ENCODE measurements at regions not wholly inside any gene's neighbourhood (a gene's known extent, or its start where the extent isn't known, plus 50 kb on each side); places are given as distances from the start of the nearest gene placed in this dataset.
"Not testable (repeated sequence)": the region's sequence is repeated elsewhere in the genome, so short reads cannot be mapped to it uniquely, and the experiment has no call there.

- H3K4me3 ChIP-seq (ENCODE audit: low read length) = not testable (repeated sequence)
These were observed 279.9 kb downstream of the PLS3 start for GRCh38 chrX:115840729-115841409.

- not testable (repeated sequence) for H3K4me3 ChIP-seq (ENCODE audit: low read length)
These were observed 290.0 kb downstream of the PLS3 start for GRCh38 chrX:115850986-115851385.

- not testable (repeated sequence) for H3K4me3 ChIP-seq (ENCODE audit: low read length)
These were observed 292.3 kb downstream of the PLS3 start for GRCh38 chrX:115853260-115853659.

GRCh38 chrX:115881170-115881569, 289.4 kb upstream of the AGTR2 start:
- not testable (repeated sequence) for H3K4me3 ChIP-seq (ENCODE audit: low read length)

- H3K4me3 ChIP-seq (ENCODE audit: low read length) = not testable (repeated sequence)
These were observed 286.4 kb upstream of the AGTR2 start for GRCh38 chrX:115884121-115884520.

GRCh38 chrX:115888041-115888440, 282.5 kb upstream of the AGTR2 start:
- not testable (repeated sequence) for H3K4me3 ChIP-seq (ENCODE audit: low read length)

GRCh38 chrX:115888519-115888918, 282.0 kb upstream of the AGTR2 start:
- not testable (repeated sequence) for H3K4me3 ChIP-seq (ENCODE audit: low read length)

- H3K4me3 ChIP-seq (ENCODE audit: low read length) = no peak overlapping the region
- TF ChIP-seq ZNF274 (IDR thresholded peaks at IDR 0.05; ENCODE audit: low read depth, low read length) = no peak
These were observed 281.2 kb upstream of the AGTR2 start for GRCh38 chrX:115889121-115889890.

- H3K4me3 ChIP-seq (ENCODE audit: low read length) = no peak overlapping the region
- no peak for TF ChIP-seq ZNF274 (IDR thresholded peaks at IDR 0.05; ENCODE audit: low read depth, low read length)
These were observed 278.4 kb upstream of the AGTR2 start for GRCh38 chrX:115892056-115892708.

- H3K4me3 ChIP-seq (ENCODE audit: low read length) = no peak overlapping the region; the same call in 1 of the 2 replicates
- no peak for TF ChIP-seq ZNF274 (IDR thresholded peaks at IDR 0.05; ENCODE audit: low read depth, low read length)
These were observed 277.5 kb upstream of the AGTR2 start for GRCh38 chrX:115892787-115893671.

GRCh38 chrX:115894087-115894486, 276.5 kb upstream of the AGTR2 start:
- H3K4me3 ChIP-seq (ENCODE audit: low read length) = no peak overlapping the region

GRCh38 chrX:115895678-115896329, 274.7 kb upstream of the AGTR2 start:
- no peak for TF ChIP-seq ZNF274 (IDR thresholded peaks at IDR 0.05; ENCODE audit: low read depth, low read length)
- H3K4me3 ChIP-seq (ENCODE audit: low read length) = no peak overlapping the region

More at GRCh38 chrX:115894087-115894486, 276.5 kb upstream of the AGTR2 start:
- TF ChIP-seq ZNF274 (IDR thresholded peaks at IDR 0.05; ENCODE audit: low read depth, low read length) = no peak

- TF ChIP-seq ZNF274 (IDR thresholded peaks at IDR 0.05; ENCODE audit: low read depth, low read length) = no peak
- H3K4me3 ChIP-seq (ENCODE audit: low read length) = no peak overlapping the region
These were observed 274.2 kb upstream of the AGTR2 start for GRCh38 chrX:115896362-115896761.

- TF ChIP-seq ZNF274 (IDR thresholded peaks at IDR 0.05; ENCODE audit: low read depth, low read length) = no peak
- no peak overlapping the region for H3K4me3 ChIP-seq (ENCODE audit: low read length)
These were observed 272.6 kb upstream of the AGTR2 start for GRCh38 chrX:115897956-115898355.
